HepG2 (cell line): ENCODE measurements at regions not wholly inside any gene's neighbourhood (a gene's known extent, or its start where the extent isn't known, plus 50 kb on each side); places are given as distances from the start of the nearest gene placed in this dataset.

Experiments
- ATAC-seq: fragments of 200-7000 bp; cut with Tn5 transposase; 3 replicates; pipeline ENCODE4 v1.9.1; 2020; ENCODE audit warnings: mild to moderate bottlenecking, moderate library complexity
- BruUV-seq: library from RNA; stranded (reverse); fragments of 400-500 nt; replicated peaks from 2 replicates; lab custom pipeline; 2021; lab: Mats Ljungman, UMichigan
- CTCF ChIA-PET: fragments of 300-600 bp; formaldehyde crosslinking; extraction: SDS; loops from one replicate; lab custom pipeline; 2021; ENCODE audit warnings: low total read pairs, inconsistent platforms, low intra/inter-chr PET ratio; lab: Yijun Ruan, JAX
- POLR2A ChIA-PET: fragments of 350-600 bp; sonication (Branson Sonifier 250); formaldehyde crosslinking; loops from one replicate; lab custom pipeline; 2020; ENCODE audit warnings: antibody characterized with exemption, inconsistent platforms; lab: Yijun Ruan, JAX
- DNase-seq: peaks from one replicate; pipeline ENCODE4 v3.0.0-alpha.2; 2015; ENCODE audit warnings: low spot score
- FAIRE-seq: peaks from 3 replicates; lab custom pipeline; 2011; peaks lifted over from hg19 to GRCh38; lab: Jason Lieb, UNC
- H2AFZ ChIP-seq: one replicate; pipeline ENCODE4 v1.6.1; 2011; ENCODE audit warnings: low read length, inconsistent platforms
- H3K27ac ChIP-seq: fragments of 300-600 bp; 3 replicates; pipeline ENCODE4 v1.8.0; 2011; ENCODE audit warnings: mixed run types, mild to moderate bottlenecking, mixed read lengths, low read length, inconsistent platforms; ENCODE audit not compliant: insufficient read depth; ENCODE audit errors: extremely low read length
- H3K27me3 ChIP-seq, 2 experiments: fragments of 200-600 bp in 1 of 2; 2 replicates in 1 of 2; 3 replicates in 1 of 2; pipeline versions ENCODE4 v1.6.0 to v1.8.0; 2011; ENCODE audit warnings: low read length in 2 of 2, mild to moderate bottlenecking in 2 of 2, moderate library complexity in 2 of 2, inconsistent platforms in 1 of 2; ENCODE audit not compliant: insufficient read depth in 2 of 2, control insufficient read depth in 1 of 2
- H3K36me3 ChIP-seq, 2 experiments: fragments of 200-600 bp in 1 of 2; replicated peaks in 1 of 2; 2 replicates in 1 of 2; 3 replicates in 1 of 2; pipeline versions ENCODE4 v1.5.1 to v1.8.0; 2011; ENCODE audit warnings: low read length in 2 of 2, inconsistent platforms in 1 of 2; ENCODE audit not compliant: insufficient read depth in 2 of 2, control insufficient read depth in 1 of 2
- H3K4me1 ChIP-seq: 2 replicates; pipeline ENCODE4 v1.5.1; 2012; ENCODE audit warnings: low read length, inconsistent platforms; ENCODE audit not compliant: insufficient read depth
- H3K4me2 ChIP-seq: 2 replicates; pipeline ENCODE4 v1.6.0; 2011; ENCODE audit warnings: low read depth, low read length, inconsistent platforms
- H3K4me3 ChIP-seq, 3 experiments: fragments of 200-600 bp in 1 of 3; sonication (generic), shearing (Covaris generic) in 1 of 3; replicated peaks in 1 of 3; 2 replicates each; pipeline ENCODE4 v1.5.1; 2011 to 2016; ENCODE audit warnings: low read length in 3 of 3, inconsistent platforms in 2 of 3, low read depth in 2 of 3, mild to moderate bottlenecking in 2 of 3, control low read depth in 1 of 3, mixed read lengths in 1 of 3; ENCODE audit not compliant: insufficient read depth in 1 of 3
- H3K79me2 ChIP-seq: one replicate; pipeline ENCODE4 v1.6.1; 2011; ENCODE audit warnings: low read length, inconsistent platforms; ENCODE audit not compliant: insufficient read depth
- H3K9ac ChIP-seq: 2 replicates; pipeline ENCODE4 v1.6.0; 2011; ENCODE audit warnings: mild to moderate bottlenecking, low read depth, low read length, inconsistent platforms; ENCODE audit not compliant: insufficient read depth
- H3K9me3 ChIP-seq: 2 replicates; pipeline ENCODE4 v1.5.1; 2012; ENCODE audit warnings: mild to moderate bottlenecking, low read length
- H4K20me1 ChIP-seq: 2 replicates; pipeline ENCODE4 v1.6.0; 2011; ENCODE audit warnings: inconsistent platforms, mild to moderate bottlenecking, low read length, moderate library complexity; ENCODE audit not compliant: insufficient read depth
- CSRNP2 ChIP-seq: sonication (generic); formaldehyde crosslinking; conservative IDR thresholded peaks from 2 replicates; pipeline ENCODE4 v1.8.0; 2022; ENCODE audit warnings: low read depth, missing genetic modification reagents
- FOXP1 ChIP-seq, 2 experiments: fragments of 450-650 bp in 1 of 2; IDR thresholded peaks; 2 replicates each; pipeline ENCODE4 v1.6.1; 2017 to 2018; ENCODE audit warnings: antibody characterized with exemption in 1 of 2
- HCFC1 ChIP-seq: fragments of 150-350 bp; IDR thresholded peaks from 2 replicates; pipeline ENCODE4 v1.6.1; 2014; ENCODE audit warnings: low read depth, low read length
- IRF1 ChIP-seq: sonication (generic); formaldehyde crosslinking; IDR thresholded peaks from 2 replicates; pipeline ENCODE4 v1.4.0; 2020; ENCODE audit warnings: low read depth, mild to moderate bottlenecking, missing genetic modification reagents
- KLF15 ChIP-seq: sonication (generic); formaldehyde crosslinking; IDR thresholded peaks from 2 replicates; pipeline ENCODE4 v1.8.1; 2023; ENCODE audit warnings: borderline replicate concordance, mild to moderate bottlenecking, inconsistent platforms, missing genetic modification reagents, mixed read lengths
- MYC ChIP-seq: sonication (generic); formaldehyde crosslinking; IDR thresholded peaks from 2 replicates; pipeline ENCODE4 v1.9.0; 2021; ENCODE audit warnings: missing genetic modification reagents, borderline replicate concordance
- SMARCC2 ChIP-seq: fragments of 450-650 bp; IDR thresholded peaks from 2 replicates; pipeline ENCODE4 v1.6.1; 2017; ENCODE audit warnings: antibody characterized with exemption, mild to moderate bottlenecking
- TEAD2 ChIP-seq: sonication (generic); formaldehyde crosslinking; IDR thresholded peaks from 2 replicates; pipeline ENCODE4 v1.9.0; 2021; ENCODE audit warnings: missing genetic modification reagents
- ZBTB40 ChIP-seq, 2 experiments: fragments of 450-650 bp in 1 of 2; sonication (generic) in 1 of 2; formaldehyde crosslinking in 1 of 2; IDR thresholded peaks; 2 replicates each; pipeline versions ENCODE4 v1.6.1 to v1.8.0; 2016 to 2022; ENCODE audit warnings: antibody characterized with exemption in 1 of 2, mild to moderate bottlenecking in 1 of 2, missing genetic modification reagents in 1 of 2
- ZSCAN29 ChIP-seq: sonication (generic); formaldehyde crosslinking; conservative IDR thresholded peaks from 2 replicates; pipeline ENCODE4 v1.4.0; 2020; ENCODE audit warnings: mild to moderate bottlenecking, missing genetic modification reagents
- ZSCAN30 ChIP-seq: sonication (generic); formaldehyde crosslinking; IDR thresholded peaks from 2 replicates; pipeline ENCODE4 v1.5.0; 2020; ENCODE audit warnings: mild to moderate bottlenecking, missing genetic modification reagents
- WGBS: methylation state at CpG from one replicate; pipeline ENCODE4 v1.1.6; 2017; ENCODE audit warnings: low lambda C conversion rate; 5-methylcytosine and 5-hydroxymethylcytosine counted together
- in situ Hi-C: cut with HindIII; loops from 2 replicates; pipeline ENCODE4 v1.10.0; 2017; ENCODE audit warnings: low pct_unique_long_range_greater_than_20kb; ENCODE audit not compliant: extremely low pct_ligation_motif_present
- intact Hi-C: fragments of 100-400 bp; cut with micrococcal nuclease; formaldehyde crosslinking; loops from one replicate; pipeline ENCODE4 v1.10.0; 2022; ENCODE audit not compliant: unreplicated experiment

GRCh38 chr10:83289373-83289772 lies 849.9 kb upstream of the GHITM start (continued):
- no peak for TF ChIP-seq ZSCAN30

GRCh38 chr10:83289948-83290347 lies 849.4 kb upstream of the GHITM start:
- DNase-seq (no peak), ATAC-seq (no peak), FAIRE-seq (no peak)
- Histone ChIP-seq H3K27me3 (no peaks in the 10 kb centered on the region), H3K9ac (no peak overlapping the region), H3K4me3 (no peak overlapping the region), H3K36me3 (no peaks in the 10 kb centered on the region), H4K20me1 (no peaks in the 10 kb centered on the region), H3K27ac (no peak overlapping the region), H3K9me3 (peaks cover 78% of the 10 kb centered on the region), H2AFZ (no peak overlapping the region), H3K4me1 (no peaks in the 10 kb centered on the region), H3K79me2 (no peaks in the 10 kb centered on the region), H3K4me2 (no peak overlapping the region)
- ChIA-PET POLR2A (no interaction called here), CTCF (no interaction called here)
- BruUV-seq = no TSS peak
- in situ Hi-C loops = no loop called here
- WGBS = no CpG with 5 or more reads among the region's 1 CpG
- intact Hi-C loops = no loop called here
- no peak for TF ChIP-seq CSRNP2 (CRISPR knock-in tag)
- TF ChIP-seq TEAD2 = no peak
- TF ChIP-seq HCFC1 = no peak
- no peak for TF ChIP-seq FOXP1 (IDR thresholded peaks at IDR 0.05)
- TF ChIP-seq FOXP1 (CRISPR knock-in tag; IDR thresholded peaks at IDR 0.05) = no peak
- TF ChIP-seq SMARCC2 = no peak
- no peak for TF ChIP-seq ZSCAN29 (CRISPR knock-in tag)
- TF ChIP-seq KLF15 (CRISPR knock-in tag) = no peak
- TF ChIP-seq ZBTB40 (IDR thresholded peaks at IDR 0.05) = no peak
- TF ChIP-seq ZBTB40 (CRISPR knock-in tag; IDR thresholded peaks at IDR 0.05) = no peak
- TF ChIP-seq IRF1 (CRISPR knock-in tag) = no peak
- TF ChIP-seq MYC (CRISPR knock-in tag) = no peak
